Transverse colon (tissue), 4 donors: ENCODE measurements at regions not wholly inside any gene's neighbourhood (a gene's known extent, or its start where the extent isn't known, plus 50 kb on each side); places are given as distances from the start of the nearest gene placed in this dataset.

Experiments
- DNase-seq: peaks from one replicate; pipeline ENCODE4 v3.0.0-alpha.2; 2019
- H3K27ac ChIP-seq, 4 donors: fragments of 200-600 bp; sonication (generic); 2 replicates each; pipeline ENCODE4 v1.5.1; 2016 to 2018; ENCODE audit warnings: inconsistent platforms in 4 of 4
- H3K27me3 ChIP-seq: fragments of 200-600 bp; sonication (generic); 2 replicates; pipeline ENCODE4 v1.5.1; 2017; ENCODE audit warnings: inconsistent platforms
- H3K36me3 ChIP-seq, 4 donors: fragments of 200-600 bp; sonication (generic); 2 replicates each; pipeline ENCODE4 v1.5.1; 2017 to 2019; ENCODE audit warnings: inconsistent platforms in 4 of 4
- H3K4me1 ChIP-seq, 4 donors: fragments of 200-600 bp; sonication (generic); 2 replicates each; pipeline ENCODE4 v1.5.1; 2017 to 2020; ENCODE audit warnings: inconsistent platforms in 4 of 4
- H3K4me3 ChIP-seq, 4 donors: fragments of 200-600 bp; sonication (generic); 1 replicate in 1 of 4; 2 replicates in 3 of 4; pipeline versions ENCODE4 v1.5.1 to v1.6.1; 2017 to 2019; ENCODE audit warnings: inconsistent platforms in 4 of 4
- H3K9me3 ChIP-seq, 2 donors: fragments of 200-600 bp; sonication (generic); 2 replicates each; pipeline ENCODE4 v1.5.1; 2017 to 2019; ENCODE audit warnings: inconsistent platforms in 2 of 2
- CTCF ChIP-seq, 5 experiments: fragments of 200-600 bp in 3 of 5; fragments of 450-650 bp in 2 of 5; sonication (generic) in 3 of 5; IDR thresholded peaks; 1 replicate in 2 of 5; 2 replicates in 3 of 5; pipeline ENCODE4 v1.5.1; 2016 to 2017; ENCODE audit warnings: antibody characterized with exemption in 5 of 5, inconsistent platforms in 3 of 5, mild to moderate bottlenecking in 2 of 5, moderate library complexity in 1 of 5
- EP300 ChIP-seq: sonication (generic); formaldehyde crosslinking; IDR thresholded peaks from one replicate; pipeline ENCODE4 v1.6.1; 2017; ENCODE audit warnings: antibody characterized with exemption, low read depth
- POLR2A ChIP-seq: fragments of 450-650 bp; IDR thresholded peaks from one replicate; pipeline ENCODE4 v1.6.1; 2016; ENCODE audit warnings: antibody characterized with exemption, mild to moderate bottlenecking, moderate library complexity
- POLR2AphosphoS5 ChIP-seq, 3 donors: sonication (generic); formaldehyde crosslinking; IDR thresholded peaks; one replicate each; pipeline ENCODE4 v1.6.1; 2016; ENCODE audit warnings: antibody characterized with exemption in 3 of 3
- WGBS, 2 donors: methylation state at CpG; one replicate each; pipeline ENCODE4 v1.1.5; 2018; ENCODE audit warnings: low coverage in 1 of 2; 5-methylcytosine and 5-hydroxymethylcytosine counted together
- in situ Hi-C, 4 donors: fragments of 200-750 bp; cut with MboI; loops; one replicate each; pipeline versions ENCODE4 v1.15.0 to v1.15.1; 2017; ENCODE audit warnings: low sequenced_read_pairs in 3 of 4, low pct_ligation_motif_present in 1 of 4, low pct_unique_long_range_greater_than_20kb in 1 of 4
- intact Hi-C: fragments of 100-400 bp; cut with DNase I; formaldehyde crosslinking; loops from one replicate; pipeline ENCODE4 v1.15.1; 2023; ENCODE audit warnings: low total_unique reads

GRCh38 chr9:100756217-100756616 is 178.3 kb downstream of the CAVIN4 start:
- Histone ChIP-seq H3K36me3 (no peaks in the 10 kb centered on the region), H3K27ac (no peak overlapping the region), H3K27me3 (no peaks in the 10 kb centered on the region), H3K4me1 (no peaks in the 10 kb centered on the region), H3K4me3 (no peak overlapping the region), H3K9me3 (peaks cover 0 to 4% of the 10 kb centered on the region in 2 donors)
- intact Hi-C loops (no loop called here), in situ Hi-C loops (no loop called here)
- no peak for DNase-seq
- 30 to 73% methylated on average over 2 of the region's 2 CpGs for WGBS, 2 donors
- TF ChIP-seq POLR2A (no peak), CTCF (IDR thresholded peaks at IDR 0.05) (no peak), POLR2AphosphoS5 (IDR thresholded peaks at IDR 0.05) (no peak), EP300 (no peak)

GRCh38 chr9:100759215-100759614 is 181.3 kb downstream of the CAVIN4 start:
- H3K4me1 ChIP-seq: no peaks in the 10 kb centered on the region
- no peaks in the 10 kb centered on the region for H3K27me3 ChIP-seq
- no peak overlapping the region for H3K4me3 ChIP-seq
- no peak for TF ChIP-seq POLR2AphosphoS5 (IDR thresholded peaks at IDR 0.05)
- H3K9me3 ChIP-seq: no peaks in the 10 kb centered on the region
- 72 to 88% methylated on average over 1 to 3 of the region's 3 CpGs for WGBS, 2 donors
- DNase-seq: no peak
- in situ Hi-C loops: no loop called here
- no peaks in the 10 kb centered on the region for H3K36me3 ChIP-seq
- intact Hi-C loops: no loop called here
- no peak overlapping the region for H3K27ac ChIP-seq

GRCh38 chr9:100761276-100761802 is 183.5 kb downstream of the CAVIN4 start:
- in situ Hi-C loops (no loop called here), intact Hi-C loops (no loop called here)
- DNase-seq: no peak
- Histone ChIP-seq H3K27me3 (no peaks in the 10 kb centered on the region), H3K36me3 (no peaks in the 10 kb centered on the region), H3K4me1 (no peaks in the 10 kb centered on the region), H3K4me3 (no peak overlapping the region), H3K9me3 (no peaks in the 10 kb centered on the region), H3K27ac (no peak overlapping the region)
- TF ChIP-seq POLR2A (no peak), POLR2AphosphoS5 (IDR thresholded peaks at IDR 0.05) (no peak), CTCF (IDR thresholded peaks at IDR 0.05) (no peak), EP300 (no peak)
- 14% methylated on average over 1 of the region's 1 CpG; no CpG with 5 or more reads in 1 of the 2 donors for WGBS, 2 donors

- intact Hi-C loops: no loop called here
- TF ChIP-seq CTCF (IDR thresholded peaks at IDR 0.05): no peak
- TF ChIP-seq POLR2AphosphoS5 (IDR thresholded peaks at IDR 0.05): no peak
- H3K4me1 ChIP-seq: no peaks in the 10 kb centered on the region
Observed at GRCh38 chr9:100774326-100774725, 196.4 kb downstream of the CAVIN4 start.

GRCh38 chr9:100774962-100775361 is 197.1 kb downstream of the CAVIN4 start:
- intact Hi-C loops (no loop called here), in situ Hi-C loops (no loop called here)
- Histone ChIP-seq H3K9me3 (no peaks in the 10 kb centered on the region), H3K4me1 (no peaks in the 10 kb centered on the region), H3K4me3 (no peak overlapping the region), H3K27me3 (no peaks in the 10 kb centered on the region), H3K27ac (no peak overlapping the region), H3K36me3 (no peaks in the 10 kb centered on the region)
- no peak for DNase-seq
- TF ChIP-seq POLR2A (no peak), CTCF (IDR thresholded peaks at IDR 0.05) (no peak), EP300 (no peak), POLR2AphosphoS5 (IDR thresholded peaks at IDR 0.05) (no peak)
- WGBS, 2 donors: 14% methylated on average over 1 of the region's 1 CpG; no CpG with 5 or more reads in 1 of the 2 donors

More at GRCh38 chr9:100774326-100774725, 196.4 kb downstream of the CAVIN4 start:
- H3K27ac ChIP-seq: no peak overlapping the region
- no peaks in the 10 kb centered on the region for H3K36me3 ChIP-seq
- H3K4me3 ChIP-seq: no peak overlapping the region
- DNase-seq: no peak
- WGBS, 2 donors: 25 to 41% methylated on average over 1 of the region's 1 CpG
- in situ Hi-C loops: no loop called here
- H3K9me3 ChIP-seq: no peaks in the 10 kb centered on the region
- H3K27me3 ChIP-seq: no peaks in the 10 kb centered on the region
